ENCODE measurements at regions not wholly inside any gene's neighbourhood (a gene's known extent, or its start where the extent isn't known, plus 50 kb on each side); places are given as distances from the start of the nearest gene placed in this dataset.

- Histone ChIP-seq H3K27me3 (ENCODE audit: control insufficient read depth in 2 of 2, insufficient read depth in 2 of 2, low read length in 2 of 2) (no peaks in the 10 kb centered on the region), H3K36me3 (replicated peaks in 1 of 2; ENCODE audit: control insufficient read depth in 1 of 2, insufficient read depth in 2 of 2, low read length in 2 of 2) (no peaks in the 10 kb centered on the region), H3K4me1 (ENCODE audit: control insufficient read depth in 1 of 2, insufficient read depth in 2 of 2, low read length in 2 of 2) (no peaks in the 10 kb centered on the region), H3K79me2 (ENCODE audit: insufficient read depth, low read length) (no peaks in the 10 kb centered on the region), H2AFZ (ENCODE audit: insufficient read depth, low read depth, low read length, poor library complexity, severe bottlenecking) (no peak overlapping the region), H3K9me3 (replicated peaks in 1 of 2; ENCODE audit: control insufficient read depth in 1 of 2, insufficient read depth in 1 of 2, low read length in 2 of 2) (no peaks in the 10 kb centered on the region), H3K9ac (ENCODE audit: insufficient read depth, low read length, poor library complexity, severe bottlenecking) (no peak overlapping the region), H3K4me3 (replicated peaks in 1 of 3; ENCODE audit: low read depth in 2 of 3, low read length in 3 of 3) (no peak overlapping the region), H3K27ac (ENCODE audit: low read depth in 1 of 2, low read length in 2 of 2) (no peak overlapping the region), H3K4me2 (replicated peaks; ENCODE audit: extremely low read depth, low read length, poor library complexity, severe bottlenecking) (no peak overlapping the region), H4K20me1 (ENCODE audit: insufficient read depth, low read length) (no peaks in the 10 kb centered on the region)
- Mint-ChIP-seq H3K4me3 (no peak overlapping the region), H3K36me3 (no peaks in the 10 kb centered on the region), H3K4me1 (no peaks in the 10 kb centered on the region), H3K27ac (no peak overlapping the region), H3K9me3 (peaks cover 0 to 1% (median 0%) of the 10 kb centered on the region in 7 donors), H3K27me3 (ENCODE audit: low read depth in 3 of 3) (peaks cover 1 to 2% (median 1%) of the 10 kb centered on the region in 3 donors)
- TF ChIP-seq CTCF (IDR thresholded peaks at IDR 0.05) = no peak
- no CpG with 5 or more reads among the region's 1 CpG for WGBS (ENCODE audit: insufficient coverage)
- no peak for DNase-seq
- intact Hi-C loops (cut with micrococcal nuclease) = no loop called here
These were observed 465.3 kb downstream of the C4orf33 start for GRCh38 chr4:129561280-129561679.

GRCh38 chr4:129561886-129562671 is 466.1 kb downstream of the C4orf33 start:
- Histone ChIP-seq H3K4me2 (replicated peaks; ENCODE audit: extremely low read depth, low read length, poor library complexity, severe bottlenecking) (no peak overlapping the region), H3K27ac (ENCODE audit: low read depth in 1 of 2, low read length in 2 of 2) (no peak overlapping the region), H3K4me3 (replicated peaks in 1 of 3; ENCODE audit: low read depth in 2 of 3, low read length in 3 of 3) (no peak overlapping the region), H3K36me3 (replicated peaks in 1 of 2; ENCODE audit: control insufficient read depth in 1 of 2, insufficient read depth in 2 of 2, low read length in 2 of 2) (no peaks in the 10 kb centered on the region), H3K9me3 (replicated peaks in 1 of 2; ENCODE audit: control insufficient read depth in 1 of 2, insufficient read depth in 1 of 2, low read length in 2 of 2) (no peaks in the 10 kb centered on the region), H4K20me1 (ENCODE audit: insufficient read depth, low read length) (no peaks in the 10 kb centered on the region), H3K4me1 (ENCODE audit: control insufficient read depth in 1 of 2, insufficient read depth in 2 of 2, low read length in 2 of 2) (no peaks in the 10 kb centered on the region), H2AFZ (ENCODE audit: insufficient read depth, low read depth, low read length, poor library complexity, severe bottlenecking) (no peak overlapping the region), H3K27me3 (ENCODE audit: control insufficient read depth in 2 of 2, insufficient read depth in 2 of 2, low read length in 2 of 2) (no peaks in the 10 kb centered on the region), H3K9ac (ENCODE audit: insufficient read depth, low read length, poor library complexity, severe bottlenecking) (no peak overlapping the region), H3K79me2 (ENCODE audit: insufficient read depth, low read length) (no peaks in the 10 kb centered on the region)
- Mint-ChIP-seq H3K4me1 (no peaks in the 10 kb centered on the region), H3K27ac (no peak overlapping the region), H3K27me3 (ENCODE audit: low read depth in 3 of 3) (peaks cover 1 to 2% (median 1%) of the 10 kb centered on the region in 3 donors), H3K36me3 (no peaks in the 10 kb centered on the region), H3K9me3 (peaks cover 0 to 3% (median 0%) of the 10 kb centered on the region in 7 donors), H3K4me3 (no peak overlapping the region)
- no peak for DNase-seq
- intact Hi-C loops (cut with micrococcal nuclease) = no loop called here
- TF ChIP-seq CTCF (IDR thresholded peaks at IDR 0.05) = no peak
- no CpG with 5 or more reads among the region's 2 CpGs for WGBS (ENCODE audit: insufficient coverage)
